ENCODE measurements at regions not wholly inside any gene's neighbourhood (a gene's known extent, or its start where the extent isn't known, plus 50 kb on each side); places are given as distances from the start of the nearest gene placed in this dataset.

GRCh38 chr2:235264121-235264493, 229.7 kb upstream of the AGAP1 start:
- no peak for DNase-seq (ENCODE audit: low spot score)

GRCh38 chr2:235264512-235264911, 229.3 kb upstream of the AGAP1 start:
- DNase-seq (ENCODE audit: low spot score), result no peak

GRCh38 chr2:235265348-235265965, 228.4 kb upstream of the AGAP1 start:
- no peak for DNase-seq (ENCODE audit: low spot score)

- DNase-seq (ENCODE audit: low spot score), result no peak
Measured at GRCh38 chr2:235267251-235267650, 226.6 kb upstream of the AGAP1 start.

- DNase-seq (ENCODE audit: low spot score), result no peak
Measured at GRCh38 chr2:235268535-235268934, 225.3 kb upstream of the AGAP1 start.

- DNase-seq (ENCODE audit: low spot score), result no peak
Measured at GRCh38 chr2:235270291-235270690, 223.6 kb upstream of the AGAP1 start.

- DNase-seq (ENCODE audit: low spot score), result no peak
Measured at GRCh38 chr2:235270956-235271355, 222.9 kb upstream of the AGAP1 start.

GRCh38 chr2:235271936-235272335, 221.9 kb upstream of the AGAP1 start:
- no peak for DNase-seq (ENCODE audit: low spot score)

- no peak for DNase-seq (ENCODE audit: low spot score)
Measured at GRCh38 chr2:235274023-235274422, 219.8 kb upstream of the AGAP1 start.

GRCh38 chr2:235277485-235277884, 216.4 kb upstream of the AGAP1 start:
- no peak for DNase-seq (ENCODE audit: low spot score)

GRCh38 chr2:235278771-235279355, 215.0 kb upstream of the AGAP1 start:
- no peak for DNase-seq (ENCODE audit: low spot score)

- DNase-seq (ENCODE audit: low spot score), result no peak
Measured at GRCh38 chr2:235279965-235280364, 213.9 kb upstream of the AGAP1 start.

- no peak for DNase-seq (ENCODE audit: low spot score)
Measured at GRCh38 chr2:235283246-235283645, 210.6 kb upstream of the AGAP1 start.

- DNase-seq (ENCODE audit: low spot score), result no peak
Measured at GRCh38 chr2:235286622-235287374, 207.0 kb upstream of the AGAP1 start.

- no peak for DNase-seq (ENCODE audit: low spot score)
Measured at GRCh38 chr2:235287375-235287733, 206.5 kb upstream of the AGAP1 start.

- no peak for DNase-seq (ENCODE audit: low spot score)
Measured at GRCh38 chr2:235291461-235291860, 202.4 kb upstream of the AGAP1 start.

- DNase-seq (ENCODE audit: low spot score), result no peak
Measured at GRCh38 chr2:235293061-235293460, 200.8 kb upstream of the AGAP1 start.

GRCh38 chr2:235295831-235296230, 198.0 kb upstream of the AGAP1 start:
- DNase-seq (ENCODE audit: low spot score), result no peak

GRCh38 chr2:235300368-235301201, 193.3 kb upstream of the AGAP1 start:
- DNase-seq (ENCODE audit: low spot score), result peak; percentile 47

- DNase-seq (ENCODE audit: low spot score), result no peak
Measured at GRCh38 chr2:235301202-235302076, 192.4 kb upstream of the AGAP1 start.

- no peak for DNase-seq (ENCODE audit: low spot score)
Measured at GRCh38 chr2:235302263-235302662, 191.6 kb upstream of the AGAP1 start.
